ENCODE measurements at regions not wholly inside any gene's neighbourhood (a gene's known extent, or its start where the extent isn't known, plus 50 kb on each side); places are given as distances from the start of the nearest gene placed in this dataset.

- Mint-ChIP-seq H3K4me1 (ENCODE audit: low read depth) (no peaks in the 10 kb centered on the region), H3K36me3 (ENCODE audit: low read depth) (no peaks in the 10 kb centered on the region), H3K9me3 (ENCODE audit: low read depth) (peaks cover 20% of the 10 kb centered on the region), H3K4me3 (ENCODE audit: unreplicated experiment) (no peak overlapping the region), H3K27ac (ENCODE audit: unreplicated experiment) (no peak overlapping the region), H3K27me3 (ENCODE audit: low read depth) (no peaks in the 10 kb centered on the region)
- DNase-seq (ENCODE audit: low spot score): no peak
- no peak for TF ChIP-seq CTCF (IDR thresholded peaks at IDR 0.05)
Observed at GRCh38 chr12:73308079-73308478, 1035.9 kb downstream of the TRHDE start.

- TF ChIP-seq CTCF (IDR thresholded peaks at IDR 0.05): no peak
- peaks cover 23% of the 10 kb centered on the region for H3K9me3 Mint-ChIP-seq (ENCODE audit: low read depth)
- H3K27me3 Mint-ChIP-seq (ENCODE audit: low read depth): no peaks in the 10 kb centered on the region
- H3K4me1 Mint-ChIP-seq (ENCODE audit: low read depth): no peaks in the 10 kb centered on the region
- H3K36me3 Mint-ChIP-seq (ENCODE audit: low read depth): no peaks in the 10 kb centered on the region
- no peak overlapping the region for H3K4me3 Mint-ChIP-seq (ENCODE audit: unreplicated experiment)
- H3K27ac Mint-ChIP-seq (ENCODE audit: unreplicated experiment): no peak overlapping the region
- DNase-seq (ENCODE audit: low spot score): no peak
Observed at GRCh38 chr12:73308747-73309146, 1036.6 kb downstream of the TRHDE start.

- TF ChIP-seq CTCF (IDR thresholded peaks at IDR 0.05): no peak
- no peak overlapping the region for H3K4me3 Mint-ChIP-seq (ENCODE audit: unreplicated experiment)
- no peak overlapping the region for H3K27ac Mint-ChIP-seq (ENCODE audit: unreplicated experiment)
- peaks cover 32% of the 10 kb centered on the region for H3K9me3 Mint-ChIP-seq (ENCODE audit: low read depth)
- no peaks in the 10 kb centered on the region for H3K27me3 Mint-ChIP-seq (ENCODE audit: low read depth)
- H3K36me3 Mint-ChIP-seq (ENCODE audit: low read depth): peaks cover 4% of the 10 kb centered on the region
- DNase-seq (ENCODE audit: low spot score): peak; percentile 20
- H3K4me1 Mint-ChIP-seq (ENCODE audit: low read depth): no peaks in the 10 kb centered on the region
Observed at GRCh38 chr12:73321319-73321718, 1049.1 kb downstream of the TRHDE start.

- Mint-ChIP-seq H3K36me3 (ENCODE audit: low read depth) (peaks cover 4% of the 10 kb centered on the region), H3K27ac (ENCODE audit: unreplicated experiment) (no peak overlapping the region), H3K4me3 (ENCODE audit: unreplicated experiment) (no peak overlapping the region), H3K9me3 (ENCODE audit: low read depth) (peaks cover 33% of the 10 kb centered on the region), H3K4me1 (ENCODE audit: low read depth) (no peaks in the 10 kb centered on the region), H3K27me3 (ENCODE audit: low read depth) (no peaks in the 10 kb centered on the region)
- TF ChIP-seq CTCF (IDR thresholded peaks at IDR 0.05): no peak
- peak; percentile 40 for DNase-seq (ENCODE audit: low spot score)
Observed at GRCh38 chr12:73321776-73322175, 1049.6 kb downstream of the TRHDE start.

- Mint-ChIP-seq H3K4me3 (ENCODE audit: unreplicated experiment) (no peak overlapping the region), H3K4me1 (ENCODE audit: low read depth) (peaks cover 3% of the 10 kb centered on the region), H3K27ac (ENCODE audit: unreplicated experiment) (no peak overlapping the region), H3K27me3 (ENCODE audit: low read depth) (no peaks in the 10 kb centered on the region), H3K9me3 (ENCODE audit: low read depth) (peaks cover 10% of the 10 kb centered on the region), H3K36me3 (ENCODE audit: low read depth) (no peaks in the 10 kb centered on the region)
- DNase-seq (ENCODE audit: low spot score): no peak
- TF ChIP-seq CTCF (IDR thresholded peaks at IDR 0.05): no peak
Observed at GRCh38 chr12:73330584-73331351, 1058.6 kb downstream of the TRHDE start.

Data from chondrocyte (in vitro differentiated cells).